HEK293 (cell line): ENCODE measurements at regions not wholly inside any gene's neighbourhood (a gene's known extent, or its start where the extent isn't known, plus 50 kb on each side); places are given as distances from the start of the nearest gene placed in this dataset.

Experiments
- CTCF ChIA-PET: fragments of 350-600 bp; formaldehyde crosslinking; extraction: SDS; loops from one replicate; lab custom pipeline; 2021; ENCODE audit warnings: antibody characterized with exemption; lab: Yijun Ruan, JAX
- POLR2A ChIA-PET: fragments of 300-600 bp; formaldehyde crosslinking; extraction: SDS; loops from one replicate; lab custom pipeline; 2020; ENCODE audit warnings: antibody characterized with exemption, inconsistent platforms; lab: Yijun Ruan, JAX
- H3K27ac ChIP-seq: fragments of 200-500 bp; sonication (Bioruptor generic); 2 replicates; pipeline ENCODE4 v1.5.1; 2014; ENCODE audit warnings: low read depth, low read length, control low read depth, inconsistent platforms; ENCODE audit errors: extremely low read depth
- H3K36me3 ChIP-seq, 2 experiments: fragments of 200-500 bp in 1 of 2; sonication (Bioruptor generic) in 1 of 2; 1 replicate in 1 of 2; 2 replicates in 1 of 2; pipeline ENCODE4 v1.5.1; 2014 to 2017; ENCODE audit warnings: inconsistent platforms in 2 of 2, low read length in 2 of 2; ENCODE audit not compliant: control insufficient read depth in 2 of 2, insufficient read depth in 1 of 2
- H3K4me1 ChIP-seq: fragments of 200-500 bp; sonication (Bioruptor generic); 2 replicates; pipeline ENCODE4 v1.5.1; 2014; ENCODE audit warnings: mild to moderate bottlenecking, low read length, inconsistent platforms; ENCODE audit not compliant: control insufficient read depth, insufficient read depth
- H3K4me3 ChIP-seq: 2 replicates; pipeline ENCODE4 v1.5.1; 2011; ENCODE audit warnings: low read depth, mild to moderate bottlenecking, control low read depth, low read length, moderate library complexity
- H3K9me3 ChIP-seq: fragments of 200-500 bp; sonication (Bioruptor generic); 2 replicates; pipeline ENCODE4 v1.5.1; 2014; ENCODE audit warnings: low read depth, low read length, inconsistent platforms; ENCODE audit not compliant: control insufficient read depth, insufficient read depth
- FEZF1 ChIP-seq: fragments of 450-650 bp; formaldehyde crosslinking; IDR thresholded peaks from 2 replicates; pipeline ENCODE4 v1.5.1; 2016; ENCODE audit warnings: missing biosample characterization, missing genetic modification characterization
- HOXC10 ChIP-seq: sonication (generic); formaldehyde crosslinking; IDR thresholded peaks from 2 replicates; pipeline ENCODE4 v1.8.1; 2023; ENCODE audit warnings: mild to moderate bottlenecking, missing genetic modification reagents
- PRDM6 ChIP-seq: fragments of 450-650 bp; formaldehyde crosslinking; IDR thresholded peaks from 2 replicates; pipeline ENCODE4 v1.5.1; 2017; ENCODE audit warnings: missing biosample characterization, missing genetic modification characterization
- TSHZ1 ChIP-seq: fragments of 450-650 bp; formaldehyde crosslinking; IDR thresholded peaks from 2 replicates; pipeline ENCODE4 v1.5.1; 2016; ENCODE audit warnings: missing biosample characterization, missing genetic modification characterization, borderline replicate concordance
- ZBTB10 ChIP-seq: fragments of 450-650 bp; formaldehyde crosslinking; IDR thresholded peaks from 2 replicates; pipeline ENCODE4 v1.5.1; 2016; ENCODE audit warnings: missing biosample characterization, missing genetic modification characterization
- ZIC2 ChIP-seq: fragments of 450-650 bp; formaldehyde crosslinking; IDR thresholded peaks from 2 replicates; pipeline ENCODE4 v1.5.1; 2016; ENCODE audit warnings: missing biosample characterization, missing genetic modification characterization
- ZNF140 ChIP-seq: fragments of 450-650 bp; formaldehyde crosslinking; IDR thresholded peaks from 2 replicates; pipeline ENCODE4 v1.5.1; 2016; ENCODE audit warnings: missing biosample characterization, missing genetic modification characterization
- ZNF214 ChIP-seq: fragments of 450-650 bp; formaldehyde crosslinking; IDR thresholded peaks from 2 replicates; pipeline ENCODE4 v1.5.1; 2017; ENCODE audit warnings: missing biosample characterization, mild to moderate bottlenecking, missing genetic modification characterization, borderline replicate concordance
- ZNF23 ChIP-seq: fragments of 450-650 bp; formaldehyde crosslinking; IDR thresholded peaks from 2 replicates; pipeline ENCODE4 v1.5.1; 2016; ENCODE audit warnings: missing biosample characterization, missing genetic modification characterization, borderline replicate concordance
- ZNF24 ChIP-seq: fragments of 450-650 bp; formaldehyde crosslinking; IDR thresholded peaks from 2 replicates; pipeline ENCODE4 v1.5.1; 2016; ENCODE audit warnings: missing biosample characterization, missing genetic modification characterization
- ZNF274 ChIP-seq, 2 experiments: fragments of 200-500 bp in 1 of 2; fragments of 450-650 bp in 1 of 2; sonication (Bioruptor generic) in 1 of 2; formaldehyde crosslinking in 1 of 2; IDR thresholded peaks; 2 replicates each; pipeline versions ENCODE4 v1.5.1 to v1.6.1; 2014 to 2016; ENCODE audit warnings: borderline replicate concordance in 1 of 2, inconsistent platforms in 1 of 2, low read length in 1 of 2, missing biosample characterization in 1 of 2, missing genetic modification characterization in 1 of 2
- ZNF280C ChIP-seq: fragments of 450-650 bp; formaldehyde crosslinking; IDR thresholded peaks from 2 replicates; pipeline ENCODE4 v1.5.1; 2016; ENCODE audit warnings: missing biosample characterization, missing genetic modification characterization
- ZNF302 ChIP-seq: fragments of 450-650 bp; formaldehyde crosslinking; IDR thresholded peaks from 2 replicates; pipeline ENCODE4 v1.5.1; 2016; ENCODE audit warnings: missing biosample characterization, missing genetic modification characterization, low read depth
- ZNF366 ChIP-seq: fragments of 450-650 bp; formaldehyde crosslinking; conservative IDR thresholded peaks from 2 replicates; pipeline ENCODE4 v1.5.1; 2016; ENCODE audit warnings: missing biosample characterization, missing genetic modification characterization
- ZNF416 ChIP-seq: fragments of 450-650 bp; formaldehyde crosslinking; IDR thresholded peaks from 2 replicates; pipeline ENCODE4 v1.5.1; 2016; ENCODE audit warnings: missing biosample characterization, missing genetic modification characterization
- ZNF449 ChIP-seq: fragments of 450-650 bp; formaldehyde crosslinking; IDR thresholded peaks from 2 replicates; pipeline ENCODE4 v1.5.1; 2017; ENCODE audit warnings: missing biosample characterization, mild to moderate bottlenecking, missing genetic modification characterization, moderate library complexity
- ZNF580 ChIP-seq: fragments of 450-650 bp; formaldehyde crosslinking; IDR thresholded peaks from 2 replicates; pipeline ENCODE4 v1.5.1; 2016; ENCODE audit warnings: missing biosample characterization, missing genetic modification characterization
- ZNF621 ChIP-seq: fragments of 450-650 bp; formaldehyde crosslinking; IDR thresholded peaks from 2 replicates; pipeline ENCODE4 v1.5.1; 2017; ENCODE audit warnings: missing biosample characterization, missing genetic modification characterization
- ZNF701 ChIP-seq: fragments of 450-650 bp; formaldehyde crosslinking; IDR thresholded peaks from 2 replicates; pipeline ENCODE4 v1.5.1; 2016; ENCODE audit warnings: missing biosample characterization, missing genetic modification characterization
- ZNF747 ChIP-seq: fragments of 450-650 bp; formaldehyde crosslinking; IDR thresholded peaks from 2 replicates; pipeline ENCODE4 v1.5.1; 2016; ENCODE audit warnings: missing biosample characterization, missing genetic modification characterization
- ZNF76 ChIP-seq: fragments of 450-650 bp; formaldehyde crosslinking; IDR thresholded peaks from 2 replicates; pipeline ENCODE4; 2016; ENCODE audit warnings: low read depth, missing biosample characterization, missing genetic modification characterization, borderline replicate concordance
- ZXDB ChIP-seq: fragments of 450-650 bp; formaldehyde crosslinking; IDR thresholded peaks from 2 replicates; pipeline ENCODE4 v1.5.1; 2016; ENCODE audit warnings: missing biosample characterization, missing genetic modification characterization

- TF ChIP-seq ZNF280C (no peak), ZNF747 (tag by site-specific recombination) (no peak)
Measured at GRCh38 chr15:25587616-25588340, 149.0 kb upstream of the UBE3A start (continued).

GRCh38 chr15:25582886-25583285, 144.1 kb upstream of the UBE3A start:
- Histone ChIP-seq H3K9me3 (no peaks in the 10 kb centered on the region), H3K27ac (no peak overlapping the region)
- CTCF ChIA-PET, result no interaction called here
- no peak for TF ChIP-seq ZNF274 (IDR thresholded peaks at IDR 0.05; ENCODE audit: low read length)
- no peak for TF ChIP-seq ZNF274 (tag by site-specific recombination; IDR thresholded peaks at IDR 0.05; ENCODE audit: borderline replicate concordance)
- TF ChIP-seq ZNF449 (tag by site-specific recombination), result no peak
- TF ChIP-seq ZNF416, result no peak
- no peak for TF ChIP-seq TSHZ1 (tag by site-specific recombination)
- no peak for TF ChIP-seq ZIC2 (tag by site-specific recombination)
- no peak for TF ChIP-seq PRDM6 (tag by site-specific recombination)
- TF ChIP-seq HOXC10 (CRISPR knock-in tag), result no peak
- TF ChIP-seq ZNF366 (tag by site-specific recombination), result no peak
- no peak for TF ChIP-seq ZNF580
- no peak for TF ChIP-seq ZNF24 (tag by site-specific recombination)
- no peak for TF ChIP-seq ZNF214 (tag by site-specific recombination)
- TF ChIP-seq ZNF140, result no peak
- TF ChIP-seq FEZF1 (tag by site-specific recombination), result no peak
- no peak for TF ChIP-seq ZNF76
- no peak for TF ChIP-seq ZXDB
- TF ChIP-seq ZNF701 (tag by site-specific recombination), result no peak
- no peak for TF ChIP-seq ZNF302 (tag by site-specific recombination)
- TF ChIP-seq ZBTB10, result no peak
- no peak for TF ChIP-seq ZNF621 (tag by site-specific recombination)
- TF ChIP-seq ZNF23 (tag by site-specific recombination), result no peak
- TF ChIP-seq, all 188 proteins: peak for 0
- Histone ChIP-seq H3K4me3 (no peak overlapping the region), H3K4me1 (no peaks in the 10 kb centered on the region), H3K36me3 (no peaks in the 10 kb centered on the region)
- POLR2A ChIA-PET, result no interaction called here
